BLaER1 treated with 17β-estradiol and CSF1 and Interleukin-3, amounts not matched to agents 10 nM and 100 nM (cell line): ENCODE measurements at regions not wholly inside any gene's neighbourhood (a gene's known extent, or its start where the extent isn't known, plus 50 kb on each side); places are given as distances from the start of the nearest gene placed in this dataset.

Experiments used
- H3K27ac ChIP-seq, 11 experiments: shearing (Covaris generic); formaldehyde crosslinking; 2 replicates each; pipeline ENCODE4 v1.8.1; 2022
- H3K27me3 ChIP-seq, 11 experiments: shearing (Covaris generic); formaldehyde crosslinking; 2 replicates each; pipeline ENCODE4 v1.8.1; 2022
- H3K36me3 ChIP-seq, 11 experiments: shearing (Covaris generic); formaldehyde crosslinking; 2 replicates each; pipeline ENCODE4 v1.8.1; 2022
- H3K4me1 ChIP-seq, 10 experiments: shearing (Covaris generic); formaldehyde crosslinking; 2 replicates each; pipeline ENCODE4 v1.8.1; 2022
- H3K4me2 ChIP-seq, 11 experiments: shearing (Covaris generic); formaldehyde crosslinking; 2 replicates each; pipeline ENCODE4 v1.8.1; 2022
- H3K4me3 ChIP-seq, 10 experiments: shearing (Covaris generic); formaldehyde crosslinking; 2 replicates each; pipeline ENCODE4 v1.8.1; 2022
- H3K9ac ChIP-seq, 11 experiments: shearing (Covaris generic); formaldehyde crosslinking; 2 replicates each; pipeline ENCODE4 v1.8.1; 2022
- H3K9me3 ChIP-seq, 11 experiments: shearing (Covaris generic); formaldehyde crosslinking; replicated peaks in 1 of 11; 2 replicates each; pipeline ENCODE4 v1.8.1; 2022
- H4K20me1 ChIP-seq, 11 experiments: shearing (Covaris generic); formaldehyde crosslinking; 2 replicates each; pipeline ENCODE4 v1.8.1; 2022
- Cebpa-rat ChIP-seq, 11 experiments: shearing (Covaris generic); IDR thresholded peaks; 2 replicates each; pipeline ENCODE4 v1.8.1; 2022

- Histone ChIP-seq H3K9me3 (peaks cover 28 to 34% (median 31%) of the 10 kb centered on the region in 11 experiments), H3K27ac (no peak overlapping the region), H3K4me3 (no peak overlapping the region), H3K4me1 (peaks cover 7 to 38% (median 17%) of the 10 kb centered on the region in 10 experiments; a peak in 18 of 20 replicates), H3K9ac (no peak overlapping the region), H3K27me3 (0 out of 22 replicates have a peak, but pooled peaks cover 0 to 5% (median 0%) of the 10 kb centered on the region in 11 experiments), H3K4me2 (no peak overlapping the region), H3K36me3 (no peaks in the 10 kb centered on the region; a peak in 2 of 22 replicates), H4K20me1 (no peaks in the 10 kb centered on the region)
- TF ChIP-seq Cebpa-rat (IDR thresholded peaks at IDR 0.05) = no peak
Measured at GRCh38 chr4:41865981-41866798, 69.0 kb upstream of the TMEM33 start.

GRCh38 chr4:41865306-41865980 lies 69.8 kb upstream of the TMEM33 start:
- peaks cover 7 to 43% (median 19%) of the 10 kb centered on the region in 10 experiments; a peak in 18 of 20 replicates for H3K4me1 ChIP-seq
- no peak overlapping the region for H3K4me3 ChIP-seq
- peaks cover 28 to 34% (median 31%) of the 10 kb centered on the region in 11 experiments for H3K9me3 ChIP-seq
- 0 out of 22 replicates have a peak, but pooled peaks cover 0 to 5% (median 0%) of the 10 kb centered on the region in 11 experiments for H3K27me3 ChIP-seq
- H3K36me3 ChIP-seq = no peaks in the 10 kb centered on the region; a peak in 2 of 22 replicates
- no peaks in the 10 kb centered on the region for H4K20me1 ChIP-seq
- peak overlapping the region in 1 of 11 experiments; percentile 7; a peak in 1 of 22 replicates for H3K27ac ChIP-seq
- no peak overlapping the region for H3K9ac ChIP-seq
- no peak; a peak in 1 of 22 replicates for TF ChIP-seq Cebpa-rat (IDR thresholded peaks at IDR 0.05)
- peak overlapping the region in 1 of 11 experiments; percentile 0; a peak in 2 of 22 replicates for H3K4me2 ChIP-seq

GRCh38 chr4:41859087-41859486 lies 76.1 kb upstream of the TMEM33 start:
- no peak overlapping the region for H3K27ac ChIP-seq
- peaks cover 7 to 33% (median 16%) of the 10 kb centered on the region in 10 experiments; a peak in 18 of 20 replicates for H3K4me1 ChIP-seq
- H3K4me3 ChIP-seq = no peak overlapping the region
- no peaks in the 10 kb centered on the region for H4K20me1 ChIP-seq
- no peaks in the 10 kb centered on the region for H3K9me3 ChIP-seq
- no peak for TF ChIP-seq Cebpa-rat (IDR thresholded peaks at IDR 0.05)
- no peak overlapping the region for H3K9ac ChIP-seq
- no peak overlapping the region for H3K4me2 ChIP-seq
- H3K27me3 ChIP-seq = no peaks in the 10 kb centered on the region
- no peaks in the 10 kb centered on the region for H3K36me3 ChIP-seq

GRCh38 chr4:41857226-41857641 lies 78.0 kb upstream of the TMEM33 start:
- no peak overlapping the region for H3K9ac ChIP-seq
- no peak overlapping the region for H3K27ac ChIP-seq
- no peaks in the 10 kb centered on the region for H3K36me3 ChIP-seq
- H3K4me2 ChIP-seq = no peak overlapping the region
- H3K4me3 ChIP-seq = no peak overlapping the region
- no peaks in the 10 kb centered on the region for H4K20me1 ChIP-seq
- peaks cover 0 to 15% (median 5%) of the 10 kb centered on the region in 10 experiments; a peak in 9 of 20 replicates for H3K4me1 ChIP-seq
- H3K9me3 ChIP-seq = no peaks in the 10 kb centered on the region
- TF ChIP-seq Cebpa-rat (IDR thresholded peaks at IDR 0.05) = no peak
- no peaks in the 10 kb centered on the region for H3K27me3 ChIP-seq

GRCh38 chr4:41856797-41857196 lies 78.4 kb upstream of the TMEM33 start:
- Histone ChIP-seq H3K27ac (no peak overlapping the region), H3K4me2 (no peak overlapping the region), H4K20me1 (no peaks in the 10 kb centered on the region), H3K4me1 (peaks cover 0 to 11% (median 5%) of the 10 kb centered on the region in 10 experiments; a peak in 9 of 20 replicates), H3K27me3 (no peaks in the 10 kb centered on the region), H3K9ac (no peak overlapping the region), H3K4me3 (no peak overlapping the region), H3K36me3 (no peaks in the 10 kb centered on the region), H3K9me3 (no peaks in the 10 kb centered on the region)
- TF ChIP-seq Cebpa-rat (IDR thresholded peaks at IDR 0.05) = no peak

GRCh38 chr4:41853973-41854372 lies 81.3 kb upstream of the TMEM33 start:
- H3K4me2 ChIP-seq = no peak overlapping the region
- H3K4me3 ChIP-seq = no peak overlapping the region
- no peak overlapping the region for H3K27ac ChIP-seq
- TF ChIP-seq Cebpa-rat (IDR thresholded peaks at IDR 0.05) = no peak
- H3K9ac ChIP-seq = no peak overlapping the region
- no peaks in the 10 kb centered on the region for H3K36me3 ChIP-seq
- H4K20me1 ChIP-seq = no peaks in the 10 kb centered on the region
- H3K4me1 ChIP-seq = no peaks in the 10 kb centered on the region
- H3K27me3 ChIP-seq = no peaks in the 10 kb centered on the region
- H3K9me3 ChIP-seq = no peaks in the 10 kb centered on the region

- Histone ChIP-seq H3K9ac (no peak overlapping the region), H3K27ac (no peak overlapping the region)
Measured at GRCh38 chr4:41852229-41852628, 83.0 kb upstream of the TMEM33 start.

GRCh38 chr4:41851621-41852020 lies 83.6 kb upstream of the TMEM33 start:
- H3K4me2 ChIP-seq = no peak overlapping the region
- no peaks in the 10 kb centered on the region for H4K20me1 ChIP-seq
- no peaks in the 10 kb centered on the region for H3K4me1 ChIP-seq
- no peak for TF ChIP-seq Cebpa-rat (IDR thresholded peaks at IDR 0.05)
- no peak overlapping the region for H3K27ac ChIP-seq
- H3K9ac ChIP-seq = no peak overlapping the region
- no peaks in the 10 kb centered on the region for H3K9me3 ChIP-seq
- no peaks in the 10 kb centered on the region for H3K27me3 ChIP-seq
- no peaks in the 10 kb centered on the region for H3K36me3 ChIP-seq
- H3K4me3 ChIP-seq = no peak overlapping the region

More at GRCh38 chr4:41852229-41852628, 83.0 kb upstream of the TMEM33 start:
- Histone ChIP-seq H3K4me1 (no peaks in the 10 kb centered on the region), H3K9me3 (no peaks in the 10 kb centered on the region), H3K27me3 (no peaks in the 10 kb centered on the region), H4K20me1 (no peaks in the 10 kb centered on the region), H3K36me3 (no peaks in the 10 kb centered on the region), H3K4me2 (no peak overlapping the region), H3K4me3 (no peak overlapping the region)
- no peak for TF ChIP-seq Cebpa-rat (IDR thresholded peaks at IDR 0.05)

GRCh38 chr4:41844327-41844726 lies 90.9 kb upstream of the TMEM33 start:
- Histone ChIP-seq H3K4me3 (no peak overlapping the region), H3K4me1 (peaks cover 0 to 6% (median 0%) of the 10 kb centered on the region in 10 experiments; a peak in 5 of 20 replicates)
- no peak for TF ChIP-seq Cebpa-rat (IDR thresholded peaks at IDR 0.05)

More at GRCh38 chr4:41844327-41844726, 90.9 kb upstream of the TMEM33 start:
- Histone ChIP-seq H3K27ac (no peak overlapping the region), H3K9me3 (peaks cover 0 to 10% (median 0%) of the 10 kb centered on the region in 11 experiments; a peak in 3 of 22 replicates), H3K27me3 (no peaks in the 10 kb centered on the region), H3K36me3 (no peaks in the 10 kb centered on the region), H4K20me1 (no peaks in the 10 kb centered on the region), H3K4me2 (no peak overlapping the region), H3K9ac (no peak overlapping the region)
